ENCODE measurements at regions not wholly inside any gene's neighbourhood (a gene's known extent, or its start where the extent isn't known, plus 50 kb on each side); places are given as distances from the start of the nearest gene placed in this dataset.

GRCh38 chr2:103103678-103104077 is 341.8 kb downstream of the TMEM182 start:
- no peak overlapping the region for H3K4me3 ChIP-seq (replicated peaks in 1 of 2; ENCODE audit: low read depth in 2 of 2, low read length in 2 of 2)
- no peak for TF ChIP-seq CTCF (IDR thresholded peaks at IDR 0.05; ENCODE audit: low read depth, low read length)
- DNase-seq (ENCODE audit: low read depth in 2 of 2): no peak

GRCh38 chr2:103119352-103119751 is 357.5 kb downstream of the TMEM182 start:
- no peak overlapping the region for H3K4me3 ChIP-seq (replicated peaks in 1 of 2; ENCODE audit: low read depth in 2 of 2, low read length in 2 of 2)
- no peak for TF ChIP-seq CTCF (IDR thresholded peaks at IDR 0.05; ENCODE audit: low read depth, low read length)
- DNase-seq (ENCODE audit: low read depth in 2 of 2): no peak

- TF ChIP-seq CTCF (IDR thresholded peaks at IDR 0.05; ENCODE audit: low read depth, low read length): no peak
- H3K4me3 ChIP-seq (replicated peaks in 1 of 2; ENCODE audit: low read depth in 2 of 2, low read length in 2 of 2): no peak overlapping the region
- DNase-seq (ENCODE audit: low read depth in 2 of 2): no peak
Observed at GRCh38 chr2:103121106-103121505, 359.3 kb downstream of the TMEM182 start.

GRCh38 chr2:103123516-103123915 is 361.7 kb downstream of the TMEM182 start:
- TF ChIP-seq CTCF (IDR thresholded peaks at IDR 0.05; ENCODE audit: low read depth, low read length): no peak
- no peak for DNase-seq (ENCODE audit: low read depth in 2 of 2)
- no peak overlapping the region for H3K4me3 ChIP-seq (replicated peaks in 1 of 2; ENCODE audit: low read depth in 2 of 2, low read length in 2 of 2)

GRCh38 chr2:103130857-103131256 is 369.0 kb downstream of the TMEM182 start:
- DNase-seq (ENCODE audit: low read depth in 2 of 2): no peak
- no peak overlapping the region for H3K4me3 ChIP-seq (replicated peaks in 1 of 2; ENCODE audit: low read depth in 2 of 2, low read length in 2 of 2)
- TF ChIP-seq CTCF (IDR thresholded peaks at IDR 0.05; ENCODE audit: low read depth, low read length): no peak

- DNase-seq (ENCODE audit: low read depth in 2 of 2): no peak
- no peak overlapping the region for H3K4me3 ChIP-seq (replicated peaks in 1 of 2; ENCODE audit: low read depth in 2 of 2, low read length in 2 of 2)
- TF ChIP-seq CTCF (IDR thresholded peaks at IDR 0.05; ENCODE audit: low read depth, low read length): no peak
Observed at GRCh38 chr2:103132536-103133217, 370.8 kb downstream of the TMEM182 start.

GRCh38 chr2:103135679-103136078 is 373.8 kb downstream of the TMEM182 start:
- no peak overlapping the region for H3K4me3 ChIP-seq (replicated peaks in 1 of 2; ENCODE audit: low read depth in 2 of 2, low read length in 2 of 2)
- DNase-seq (ENCODE audit: low read depth in 2 of 2): no peak
- TF ChIP-seq CTCF (IDR thresholded peaks at IDR 0.05; ENCODE audit: low read depth, low read length): no peak
